MM.1S (cell line): ENCODE measurements at regions not wholly inside any gene's neighbourhood (a gene's known extent, or its start where the extent isn't known, plus 50 kb on each side); places are given as distances from the start of the nearest gene placed in this dataset.

ENCODE experiments used
- DNase-seq: peaks from one replicate; pipeline ENCODE4 v3.0.0-alpha.2; 2015
- H2AFZ ChIP-seq: fragments of 300-600 bp; sonication (generic); 2 replicates; pipeline ENCODE4 v1.6.0; 2016; ENCODE audit warnings: antibody characterized with exemption, low read length
- H3F3A ChIP-seq: fragments of 300-600 bp; sonication (generic); 2 replicates; pipeline ENCODE4 v1.6.1; 2016; ENCODE audit warnings: mild to moderate bottlenecking, antibody characterized with exemption, low read length, moderate library complexity, mixed read lengths; ENCODE audit not compliant: insufficient read depth
- H3K27ac ChIP-seq: fragments of 300-600 bp; sonication (generic); 2 replicates; pipeline ENCODE4 v1.5.1; 2016; ENCODE audit warnings: mild to moderate bottlenecking, low read length
- H3K27me3 ChIP-seq: fragments of 300-600 bp; sonication (generic); replicated peaks from 2 replicates; pipeline ENCODE4 v1.6.0; 2016; ENCODE audit warnings: low read length; ENCODE audit not compliant: insufficient read depth
- H3K36me3 ChIP-seq: fragments of 300-600 bp; sonication (generic); replicated peaks from 2 replicates; pipeline ENCODE4 v1.6.1; 2016; ENCODE audit warnings: mild to moderate bottlenecking, low read length, mixed read lengths; ENCODE audit not compliant: insufficient read depth
- H3K4me1 ChIP-seq: fragments of 300-600 bp; sonication (generic); 2 replicates; pipeline ENCODE4 v1.6.1; 2016; ENCODE audit warnings: low read length, mixed read lengths
- H3K4me2 ChIP-seq: fragments of 300-600 bp; sonication (generic); 2 replicates; pipeline ENCODE4 v1.6.0; 2016; ENCODE audit warnings: low read depth, low read length
- H3K4me3 ChIP-seq: fragments of 300-600 bp; sonication (generic); 2 replicates; pipeline ENCODE4 v1.5.1; 2016; ENCODE audit warnings: low read length, mixed read lengths
- H3K79me2 ChIP-seq: fragments of 300-600 bp; sonication (generic); 2 replicates; pipeline ENCODE4 v1.6.1; 2016; ENCODE audit warnings: mixed run types, low read length, mixed read lengths
- H3K9ac ChIP-seq: fragments of 300-600 bp; sonication (generic); 2 replicates; pipeline ENCODE4 v1.6.1; 2016; ENCODE audit warnings: low read length, mixed read lengths
- H3K9me2 ChIP-seq: fragments of 300-600 bp; sonication (generic); replicated peaks from 2 replicates; pipeline ENCODE4 v1.6.1; 2016; ENCODE audit warnings: mild to moderate bottlenecking, low read length, mixed read lengths; ENCODE audit not compliant: insufficient read depth
- H3K9me3 ChIP-seq: fragments of 300-600 bp; sonication (generic); replicated peaks from 2 replicates; pipeline ENCODE4 v1.6.1; 2016; ENCODE audit warnings: mild to moderate bottlenecking, low read length, mixed read lengths; ENCODE audit not compliant: insufficient read depth
- H4K20me1 ChIP-seq: fragments of 300-600 bp; sonication (generic); 2 replicates; pipeline ENCODE4 v1.6.1; 2016; ENCODE audit warnings: mild to moderate bottlenecking, low read length, moderate library complexity, mixed read lengths; ENCODE audit not compliant: insufficient read depth
- EZH2 ChIP-seq: fragments of 300-600 bp; sonication (generic); optimal IDR thresholded peaks from 2 replicates; pipeline ENCODE3; 2017; ENCODE audit warnings: low read depth, mild to moderate bottlenecking, antibody characterized with exemption, low read length, mixed read lengths
- EZH2phosphoT487 ChIP-seq: fragments of 300-600 bp; sonication (generic); IDR thresholded peaks from 2 replicates; pipeline ENCODE4 v1.6.1; 2018; ENCODE audit warnings: antibody characterized with exemption, low read length
- TF ChIP-seq, protein P1 (sequence below): fragments of 300-600 bp; sonication (generic); IDR thresholded peaks from 2 replicates; pipeline ENCODE4 v1.5.1; 2016; ENCODE audit warnings: antibody characterized with exemption, low read length, mixed read lengths

DNA sequence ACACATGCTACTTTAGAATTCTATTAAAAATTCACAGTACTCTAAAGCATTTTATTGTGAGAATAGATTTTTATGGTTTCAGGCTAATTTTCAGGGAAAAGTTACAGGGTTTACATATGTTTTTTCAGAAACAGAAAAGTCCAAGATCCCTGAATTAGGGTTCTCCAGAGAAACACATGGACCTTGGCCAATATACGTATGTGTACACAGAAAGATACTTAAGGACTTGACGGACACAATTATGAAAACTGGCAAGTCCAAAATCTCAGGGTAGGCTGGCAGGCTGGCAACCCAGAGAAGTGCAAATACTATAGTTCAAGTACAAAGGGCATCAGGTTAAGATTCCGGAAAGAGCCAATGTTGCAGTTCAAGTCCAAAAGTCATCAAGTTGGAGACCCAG lies 1897.8 kb upstream of the PCDH10 start:
- Histone ChIP-seq H3K27ac (no peak overlapping the region), H3K36me3 (no peaks in the 10 kb centered on the region), H3K79me2 (no peaks in the 10 kb centered on the region), H3K27me3 (no peaks in the 10 kb centered on the region), H3K4me2 (no peak overlapping the region), H3K9me3 (no peaks in the 10 kb centered on the region), H4K20me1 (no peaks in the 10 kb centered on the region), H3K9me2 (no peaks in the 10 kb centered on the region), H2AFZ (no peak overlapping the region), H3K9ac (no peak overlapping the region), H3K4me1 (peaks cover 20% of the 10 kb centered on the region), H3K4me3 (no peak overlapping the region), H3F3A (no peaks in the 10 kb centered on the region)
- TF ChIP-seq EZH2phosphoT487 = no peak
- TF ChIP-seq EZH2 = no peak
- TF ChIP-seq, protein P1, sequence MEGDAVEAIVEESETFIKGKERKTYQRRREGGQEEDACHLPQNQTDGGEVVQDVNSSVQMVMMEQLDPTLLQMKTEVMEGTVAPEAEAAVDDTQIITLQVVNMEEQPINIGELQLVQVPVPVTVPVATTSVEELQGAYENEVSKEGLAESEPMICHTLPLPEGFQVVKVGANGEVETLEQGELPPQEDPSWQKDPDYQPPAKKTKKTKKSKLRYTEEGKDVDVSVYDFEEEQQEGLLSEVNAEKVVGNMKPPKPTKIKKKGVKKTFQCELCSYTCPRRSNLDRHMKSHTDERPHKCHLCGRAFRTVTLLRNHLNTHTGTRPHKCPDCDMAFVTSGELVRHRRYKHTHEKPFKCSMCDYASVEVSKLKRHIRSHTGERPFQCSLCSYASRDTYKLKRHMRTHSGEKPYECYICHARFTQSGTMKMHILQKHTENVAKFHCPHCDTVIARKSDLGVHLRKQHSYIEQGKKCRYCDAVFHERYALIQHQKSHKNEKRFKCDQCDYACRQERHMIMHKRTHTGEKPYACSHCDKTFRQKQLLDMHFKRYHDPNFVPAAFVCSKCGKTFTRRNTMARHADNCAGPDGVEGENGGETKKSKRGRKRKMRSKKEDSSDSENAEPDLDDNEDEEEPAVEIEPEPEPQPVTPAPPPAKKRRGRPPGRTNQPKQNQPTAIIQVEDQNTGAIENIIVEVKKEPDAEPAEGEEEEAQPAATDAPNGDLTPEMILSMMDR = no peak
- DNase-seq = no peak

DNA sequence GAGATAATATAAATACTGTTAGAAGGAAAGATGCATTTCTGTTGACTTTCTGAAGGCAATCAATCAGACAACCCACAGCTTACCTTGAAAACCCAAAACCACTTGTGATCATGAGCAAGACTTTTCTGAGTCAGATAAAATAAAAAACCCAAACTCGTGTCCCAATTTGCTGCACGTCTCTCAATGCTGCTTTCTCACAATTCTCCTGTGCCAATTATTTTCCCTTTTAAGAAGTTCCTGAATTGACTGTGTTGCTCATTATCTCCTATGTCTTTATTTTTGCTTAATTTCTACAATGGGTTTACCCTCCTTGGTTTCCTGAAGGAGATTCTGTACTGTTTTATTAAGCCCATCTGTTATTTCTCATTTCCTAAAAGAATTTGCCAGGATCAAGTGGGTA lies 1891.9 kb upstream of the PCDH10 start:
- H3K27ac ChIP-seq = no peak overlapping the region
- H3K79me2 ChIP-seq = no peaks in the 10 kb centered on the region
- H3K9ac ChIP-seq = no peak overlapping the region
- no peaks in the 10 kb centered on the region for H3K4me1 ChIP-seq
- H3K4me3 ChIP-seq = no peak overlapping the region
- H3F3A ChIP-seq = no peaks in the 10 kb centered on the region
- H3K36me3 ChIP-seq = no peaks in the 10 kb centered on the region
- no peaks in the 10 kb centered on the region for H3K27me3 ChIP-seq
- H3K9me2 ChIP-seq = no peaks in the 10 kb centered on the region
- H3K9me3 ChIP-seq = no peaks in the 10 kb centered on the region
- H2AFZ ChIP-seq = no peak overlapping the region
- DNase-seq = no peak
- H4K20me1 ChIP-seq = no peaks in the 10 kb centered on the region
- no peak overlapping the region for H3K4me2 ChIP-seq
- TF ChIP-seq, protein P1 = no peak
- TF ChIP-seq EZH2 = no peak
- TF ChIP-seq EZH2phosphoT487 = no peak

DNA sequence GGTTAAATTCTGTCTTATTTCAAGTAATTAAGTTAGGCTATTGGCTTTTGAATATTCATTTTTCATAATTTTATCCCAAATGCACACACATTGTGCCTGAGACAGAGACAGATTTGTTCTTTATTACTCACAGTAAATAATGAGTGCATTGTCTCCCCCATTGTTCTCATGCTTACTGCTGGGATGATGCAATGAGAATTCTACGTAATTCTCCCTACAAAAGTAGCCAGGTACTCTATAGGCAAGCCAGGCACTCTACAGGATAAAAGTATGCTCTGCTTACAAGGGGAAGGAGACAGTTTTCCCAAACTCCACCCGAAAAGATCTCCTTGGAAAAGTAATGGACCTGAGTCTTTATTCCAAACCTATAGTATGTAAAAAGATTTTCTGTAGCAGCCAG lies 1890.7 kb upstream of the PCDH10 start:
- Histone ChIP-seq H3K27ac (no peak overlapping the region), H3F3A (no peaks in the 10 kb centered on the region), H3K4me2 (no peak overlapping the region), H3K9me3 (no peaks in the 10 kb centered on the region), H3K36me3 (no peaks in the 10 kb centered on the region), H3K9ac (no peak overlapping the region), H3K4me3 (no peak overlapping the region), H3K4me1 (no peaks in the 10 kb centered on the region), H2AFZ (no peak overlapping the region), H3K27me3 (no peaks in the 10 kb centered on the region), H3K9me2 (no peaks in the 10 kb centered on the region), H3K79me2 (no peaks in the 10 kb centered on the region), H4K20me1 (no peaks in the 10 kb centered on the region)
- no peak for DNase-seq
- no peak for TF ChIP-seq EZH2phosphoT487
- no peak for TF ChIP-seq EZH2
- TF ChIP-seq, protein P1 = no peak

DNA sequence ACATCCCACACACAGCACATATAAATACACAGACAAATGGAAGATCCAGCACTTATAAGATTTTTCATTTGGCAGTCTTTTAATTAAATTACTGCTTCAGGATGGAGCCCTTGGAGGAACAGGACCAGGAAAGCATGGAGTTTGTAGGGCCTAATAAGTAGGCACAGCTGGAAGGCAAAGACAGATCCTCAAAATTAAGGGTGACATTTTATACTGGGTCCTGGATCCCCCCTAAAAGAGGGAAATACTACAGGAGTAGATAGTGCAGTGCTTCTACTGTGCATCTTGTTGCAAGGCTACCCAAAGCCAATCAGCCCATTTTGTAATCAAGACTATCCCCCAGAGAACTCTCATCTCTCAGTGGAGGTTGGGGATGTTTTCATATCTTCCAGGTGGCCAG lies 1860.7 kb upstream of the PCDH10 start:
- no peak for DNase-seq

More for the DNA sequence above, 1860.7 kb upstream of the PCDH10 start:
- Histone ChIP-seq H3K4me2 (no peak overlapping the region), H3K27ac (no peak overlapping the region), H3K4me1 (no peaks in the 10 kb centered on the region), H3K9me2 (no peaks in the 10 kb centered on the region), H3F3A (no peaks in the 10 kb centered on the region), H3K9ac (no peak overlapping the region), H4K20me1 (no peaks in the 10 kb centered on the region), H3K79me2 (no peaks in the 10 kb centered on the region), H2AFZ (no peak overlapping the region), H3K4me3 (no peak overlapping the region), H3K36me3 (no peaks in the 10 kb centered on the region), H3K9me3 (no peaks in the 10 kb centered on the region), H3K27me3 (no peaks in the 10 kb centered on the region)
- TF ChIP-seq EZH2phosphoT487 (no peak), EZH2 (no peak)
- TF ChIP-seq, protein P1 = no peak
